OCI-LY3 (cell line): ENCODE measurements at regions not wholly inside any gene's neighbourhood (a gene's known extent, or its start where the extent isn't known, plus 50 kb on each side); places are given as distances from the start of the nearest gene placed in this dataset.
A peak's percentile ranks its signal among the peaks of the same experiment; 100 is the strongest.

Experiments
- H2AFZ ChIP-seq: fragments of 200-600, 300-600 bp; shearing (Covaris generic); 2 replicates; pipeline ENCODE4 v1.6.0; 2014; ENCODE audit warnings: antibody characterized with exemption, low read depth, low read length
- H3K27ac ChIP-seq: fragments of 200-600, 300-600 bp; sonication (generic); 2 replicates; pipeline ENCODE4 v1.5.1; 2014; ENCODE audit warnings: mild to moderate bottlenecking, low read length, moderate library complexity, mixed read lengths
- H3K27me3 ChIP-seq: fragments of 200-600, 300-600 bp; sonication (generic); 2 replicates; pipeline ENCODE4 v1.6.1; 2014; ENCODE audit warnings: low read depth, low read length, mixed read lengths
- H3K36me3 ChIP-seq: fragments of 200-600, 300-600 bp; sonication (generic); replicated peaks from 2 replicates; pipeline ENCODE3; 2014; ENCODE audit warnings: low read depth, low read length, mixed read lengths
- H3K4me1 ChIP-seq: fragments of 300-600, 200-600 bp; sonication (generic); 2 replicates; pipeline ENCODE4 v1.6.1; 2014; ENCODE audit warnings: low read length, mixed read lengths
- H3K4me2 ChIP-seq: fragments of 200-600, 300-600 bp; sonication (generic); 2 replicates; pipeline ENCODE4 v1.6.1; 2014; ENCODE audit warnings: low read length, mixed read lengths
- H3K4me3 ChIP-seq: fragments of 300-600, 200-600 bp; sonication (generic); 2 replicates; pipeline ENCODE4 v1.5.1; 2014; ENCODE audit warnings: antibody characterized with exemption, mild to moderate bottlenecking, low read length, moderate library complexity
- H3K79me2 ChIP-seq: fragments of 300-600, 200-600 bp; shearing (Covaris generic); 2 replicates; pipeline ENCODE4 v1.6.1; 2014; ENCODE audit warnings: mild to moderate bottlenecking, low read length, mixed read lengths
- H3K9ac ChIP-seq: fragments of 300-600, 200-600 bp; shearing (Covaris generic); 2 replicates; pipeline ENCODE4 v1.6.0; 2014; ENCODE audit warnings: mild to moderate bottlenecking, low read length, moderate library complexity
- H3K9me3 ChIP-seq: fragments of 200-600, 300-600 bp; shearing (Covaris generic); 2 replicates; pipeline ENCODE4 v1.6.1; 2014; ENCODE audit warnings: low read length, mixed read lengths; ENCODE audit not compliant: insufficient read depth
- H4K20me1 ChIP-seq: fragments of 200-600, 300-600 bp; sonication (generic); 2 replicates; pipeline ENCODE4 v1.6.1; 2016; ENCODE audit warnings: low read length, mixed read lengths; ENCODE audit not compliant: insufficient read depth
- CTCF ChIP-seq: fragments of 200-600, 300-600 bp; sonication (generic); IDR thresholded peaks from 2 replicates; pipeline ENCODE4 v1.5.1; 2014; ENCODE audit warnings: antibody characterized with exemption, low read length, low read depth
- EZH2phosphoT487 ChIP-seq: fragments of 200-600 bp; shearing (Covaris generic); IDR thresholded peaks from 2 replicates; pipeline ENCODE4 v1.6.1; 2018; ENCODE audit warnings: antibody characterized with exemption, mixed run types, low read depth

GRCh38 chr16:60712144-60712543 lies 1324.1 kb downstream of the CDH8 start:
- TF ChIP-seq CTCF = no peak
- TF ChIP-seq EZH2phosphoT487 = no peak
- no peak overlapping the region for H3K4me2 ChIP-seq
- H3K27ac ChIP-seq = no peak overlapping the region
- no peak overlapping the region for H3K9ac ChIP-seq
- no peaks in the 10 kb centered on the region for H3K27me3 ChIP-seq
- H3K9me3 ChIP-seq = no peaks in the 10 kb centered on the region
- H3K4me1 ChIP-seq = no peaks in the 10 kb centered on the region
- H2AFZ ChIP-seq = no peak overlapping the region
- H3K79me2 ChIP-seq = no peaks in the 10 kb centered on the region
- H3K36me3 ChIP-seq = no peaks in the 10 kb centered on the region
- H4K20me1 ChIP-seq = no peaks in the 10 kb centered on the region
- H3K4me3 ChIP-seq = no peak overlapping the region

GRCh38 chr16:60704726-60705125 lies 1331.5 kb downstream of the CDH8 start:
- no peak overlapping the region for H3K9ac ChIP-seq
- no peak overlapping the region for H3K27ac ChIP-seq

GRCh38 chr16:60703096-60703495 lies 1333.1 kb downstream of the CDH8 start:
- no peak overlapping the region for H3K4me3 ChIP-seq
- no peaks in the 10 kb centered on the region for H4K20me1 ChIP-seq
- no peaks in the 10 kb centered on the region for H3K36me3 ChIP-seq
- no peak overlapping the region for H3K27ac ChIP-seq
- H3K27me3 ChIP-seq = no peaks in the 10 kb centered on the region
- no peaks in the 10 kb centered on the region for H3K4me1 ChIP-seq
- H3K9me3 ChIP-seq = no peaks in the 10 kb centered on the region
- no peak overlapping the region for H2AFZ ChIP-seq
- no peak overlapping the region for H3K4me2 ChIP-seq
- no peaks in the 10 kb centered on the region for H3K79me2 ChIP-seq
- H3K9ac ChIP-seq = no peak overlapping the region
- TF ChIP-seq CTCF = no peak
- TF ChIP-seq EZH2phosphoT487 = no peak

More at GRCh38 chr16:60704726-60705125, 1331.5 kb downstream of the CDH8 start:
- no peaks in the 10 kb centered on the region for H3K79me2 ChIP-seq
- H3K4me1 ChIP-seq = no peaks in the 10 kb centered on the region
- H4K20me1 ChIP-seq = no peaks in the 10 kb centered on the region
- H3K36me3 ChIP-seq = no peaks in the 10 kb centered on the region
- H3K4me3 ChIP-seq = no peak overlapping the region
- H3K4me2 ChIP-seq = no peak overlapping the region
- no peak for TF ChIP-seq CTCF
- TF ChIP-seq EZH2phosphoT487 = no peak
- H3K9me3 ChIP-seq = no peaks in the 10 kb centered on the region
- no peak overlapping the region for H2AFZ ChIP-seq
- H3K27me3 ChIP-seq = no peaks in the 10 kb centered on the region

- Histone ChIP-seq H2AFZ (no peak overlapping the region), H3K27ac (no peak overlapping the region), H3K4me3 (no peak overlapping the region), H3K9me3 (no peaks in the 10 kb centered on the region), H3K9ac (no peak overlapping the region), H3K36me3 (no peaks in the 10 kb centered on the region), H4K20me1 (no peaks in the 10 kb centered on the region), H3K4me2 (no peak overlapping the region), H3K79me2 (no peaks in the 10 kb centered on the region), H3K27me3 (no peaks in the 10 kb centered on the region), H3K4me1 (no peaks in the 10 kb centered on the region)
- TF ChIP-seq CTCF = 0 out of 2 replicates have a peak, but pooled peaks have one; percentile 9
- TF ChIP-seq EZH2phosphoT487 = no peak
Measured at GRCh38 chr16:60686824-60687223, 1349.4 kb downstream of the CDH8 start.
